H1 (cell line): ENCODE measurements at regions not wholly inside any gene's neighbourhood (a gene's known extent, or its start where the extent isn't known, plus 50 kb on each side); places are given as distances from the start of the nearest gene placed in this dataset.

Source experiments
- CEBPB ChIP-seq: IDR thresholded peaks from 2 replicates; pipeline ENCODE4 v1.6.1; 2012; ENCODE audit warnings: low read depth, low read length
- CHD1 ChIP-seq: IDR thresholded peaks from 2 replicates; pipeline ENCODE4 v1.6.1; 2012; ENCODE audit warnings: low read depth, low read length, improper control_type of control experiment
- EGR1 ChIP-seq: IDR thresholded peaks from 2 replicates; pipeline ENCODE4 v1.6.1; 2011; ENCODE audit warnings: low read depth, low read length, borderline replicate concordance
- EP300 ChIP-seq, 2 experiments: IDR thresholded peaks; 1 replicate in 1 of 2; 2 replicates in 1 of 2; pipeline ENCODE4 v1.6.1; 2011 to 2012; ENCODE audit warnings: low read depth in 2 of 2, low read length in 2 of 2, mild to moderate bottlenecking in 2 of 2, borderline replicate concordance in 1 of 2, inconsistent platforms in 1 of 2, moderate library complexity in 1 of 2
- EZH2 ChIP-seq: fragments of 200-600 bp; sonication (generic); IDR thresholded peaks from 2 replicates; pipeline ENCODE4 v1.7.1; 2012; ENCODE audit warnings: low read depth, mild to moderate bottlenecking, moderate library complexity, low read length, inconsistent platforms; ENCODE audit not compliant: severe bottlenecking
- GTF2F1 ChIP-seq: IDR thresholded peaks from 2 replicates; pipeline ENCODE4 v1.6.1; 2012; ENCODE audit warnings: low read depth, low read length, improper control_type of control experiment, borderline replicate concordance
- KDM5A ChIP-seq: fragments of 200-600 bp; IDR thresholded peaks from 2 replicates; pipeline ENCODE4 v1.7.1; 2012; ENCODE audit warnings: mild to moderate bottlenecking, low read length, inconsistent platforms, mixed read lengths
- POLR2A ChIP-seq, 2 experiments: IDR thresholded peaks; 1 replicate in 1 of 2; 2 replicates in 1 of 2; pipeline ENCODE4 v1.6.1; 2011; ENCODE audit warnings: low read depth in 2 of 2, low read length in 2 of 2, mild to moderate bottlenecking in 2 of 2; ENCODE audit errors: control extremely low read depth in 1 of 2
- SP1 ChIP-seq: IDR thresholded peaks from 2 replicates; pipeline ENCODE4 v1.6.1; 2011; ENCODE audit warnings: low read depth, low read length
- ZNF274 ChIP-seq: IDR thresholded peaks from 2 replicates; pipeline ENCODE4 v1.7.0; 2012; ENCODE audit warnings: low read length, borderline replicate concordance; ENCODE audit errors: extremely low read depth
- TF ChIP-seq, protein P1 (sequence below), 3 experiments: IDR thresholded peaks; 1 replicate in 2 of 3; 2 replicates in 1 of 3; pipeline versions ENCODE4 v1.5.1 to v1.6.1; 2011; ENCODE audit warnings: low read length in 3 of 3, mild to moderate bottlenecking in 3 of 3, inconsistent platforms in 2 of 3, low read depth in 1 of 3, moderate library complexity in 1 of 3; ENCODE audit not compliant: insufficient read depth in 1 of 3; ENCODE audit errors: control extremely low read depth in 1 of 3
- TF ChIP-seq, protein P2 (sequence below): IDR thresholded peaks from 2 replicates; pipeline ENCODE4 v1.6.1; 2011; ENCODE audit warnings: low read length, improper control_type of control experiment
- TF ChIP-seq, protein P3 (sequence below): IDR thresholded peaks from 2 replicates; pipeline ENCODE4 v1.6.1; 2012; ENCODE audit warnings: inconsistent platforms

DNA sequence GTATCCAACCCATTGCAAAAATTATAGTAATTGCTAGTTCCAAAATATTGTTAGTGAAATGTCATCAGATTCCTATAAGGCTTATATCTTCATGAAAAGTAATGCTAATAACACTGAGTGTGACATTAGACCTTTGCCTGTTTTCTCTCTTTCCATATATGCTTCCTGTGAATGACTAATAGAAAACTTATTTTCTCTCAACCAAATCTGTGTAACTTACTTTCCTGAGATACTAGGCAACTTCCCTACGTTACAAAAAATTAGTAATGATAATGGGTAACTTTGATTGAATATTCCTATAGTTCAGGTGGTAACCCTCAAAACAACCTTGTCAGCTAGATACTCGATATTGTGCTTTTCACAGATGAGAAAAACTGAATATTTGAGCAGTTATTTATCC lies 124.2 kb upstream of the HNRNPU start:
- TF ChIP-seq, protein P1, sequence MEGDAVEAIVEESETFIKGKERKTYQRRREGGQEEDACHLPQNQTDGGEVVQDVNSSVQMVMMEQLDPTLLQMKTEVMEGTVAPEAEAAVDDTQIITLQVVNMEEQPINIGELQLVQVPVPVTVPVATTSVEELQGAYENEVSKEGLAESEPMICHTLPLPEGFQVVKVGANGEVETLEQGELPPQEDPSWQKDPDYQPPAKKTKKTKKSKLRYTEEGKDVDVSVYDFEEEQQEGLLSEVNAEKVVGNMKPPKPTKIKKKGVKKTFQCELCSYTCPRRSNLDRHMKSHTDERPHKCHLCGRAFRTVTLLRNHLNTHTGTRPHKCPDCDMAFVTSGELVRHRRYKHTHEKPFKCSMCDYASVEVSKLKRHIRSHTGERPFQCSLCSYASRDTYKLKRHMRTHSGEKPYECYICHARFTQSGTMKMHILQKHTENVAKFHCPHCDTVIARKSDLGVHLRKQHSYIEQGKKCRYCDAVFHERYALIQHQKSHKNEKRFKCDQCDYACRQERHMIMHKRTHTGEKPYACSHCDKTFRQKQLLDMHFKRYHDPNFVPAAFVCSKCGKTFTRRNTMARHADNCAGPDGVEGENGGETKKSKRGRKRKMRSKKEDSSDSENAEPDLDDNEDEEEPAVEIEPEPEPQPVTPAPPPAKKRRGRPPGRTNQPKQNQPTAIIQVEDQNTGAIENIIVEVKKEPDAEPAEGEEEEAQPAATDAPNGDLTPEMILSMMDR (IDR thresholded peaks at IDR 0.05; ENCODE audit: control extremely low read depth in 1 of 3, insufficient read depth in 1 of 3, low read depth in 1 of 3, low read length in 3 of 3), result no peak
- no peak for TF ChIP-seq CHD1
- TF ChIP-seq, protein P2, sequence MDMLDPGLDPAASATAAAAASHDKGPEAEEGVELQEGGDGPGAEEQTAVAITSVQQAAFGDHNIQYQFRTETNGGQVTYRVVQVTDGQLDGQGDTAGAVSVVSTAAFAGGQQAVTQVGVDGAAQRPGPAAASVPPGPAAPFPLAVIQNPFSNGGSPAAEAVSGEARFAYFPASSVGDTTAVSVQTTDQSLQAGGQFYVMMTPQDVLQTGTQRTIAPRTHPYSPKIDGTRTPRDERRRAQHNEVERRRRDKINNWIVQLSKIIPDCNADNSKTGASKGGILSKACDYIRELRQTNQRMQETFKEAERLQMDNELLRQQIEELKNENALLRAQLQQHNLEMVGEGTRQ, result no peak
- no peak for TF ChIP-seq POLR2A (IDR thresholded peaks at IDR 0.05; ENCODE audit: control extremely low read depth in 1 of 2, low read depth in 2 of 2, low read length in 2 of 2)
- no peak for TF ChIP-seq EP300 (IDR thresholded peaks at IDR 0.05; ENCODE audit: borderline replicate concordance in 1 of 2, low read depth in 2 of 2, low read length in 2 of 2)
- TF ChIP-seq SP1, result no peak
- TF ChIP-seq CEBPB, result no peak
- no peak for TF ChIP-seq GTF2F1
- TF ChIP-seq, protein P3, sequence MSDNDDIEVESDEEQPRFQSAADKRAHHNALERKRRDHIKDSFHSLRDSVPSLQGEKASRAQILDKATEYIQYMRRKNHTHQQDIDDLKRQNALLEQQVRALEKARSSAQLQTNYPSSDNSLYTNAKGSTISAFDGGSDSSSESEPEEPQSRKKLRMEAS, result no peak
- TF ChIP-seq EZH2, result no peak
- no peak for TF ChIP-seq EGR1
- TF ChIP-seq ZNF274, result no peak
- TF ChIP-seq KDM5A, result no peak
